OCI-LY3 (cell line): ENCODE measurements at regions not wholly inside any gene's neighbourhood (a gene's known extent, or its start where the extent isn't known, plus 50 kb on each side); places are given as distances from the start of the nearest gene placed in this dataset.

Source experiments
- H2AFZ ChIP-seq: fragments of 200-600, 300-600 bp; shearing (Covaris generic); 2 replicates; pipeline ENCODE4 v1.6.0; 2014; ENCODE audit warnings: antibody characterized with exemption, low read depth, low read length
- H3K27ac ChIP-seq: fragments of 200-600, 300-600 bp; sonication (generic); 2 replicates; pipeline ENCODE4 v1.5.1; 2014; ENCODE audit warnings: mild to moderate bottlenecking, low read length, moderate library complexity, mixed read lengths
- H3K27me3 ChIP-seq: fragments of 200-600, 300-600 bp; sonication (generic); 2 replicates; pipeline ENCODE4 v1.6.1; 2014; ENCODE audit warnings: low read depth, low read length, mixed read lengths
- H3K36me3 ChIP-seq: fragments of 200-600, 300-600 bp; sonication (generic); replicated peaks from 2 replicates; pipeline ENCODE3; 2014; ENCODE audit warnings: low read depth, low read length, mixed read lengths
- H3K4me1 ChIP-seq: fragments of 300-600, 200-600 bp; sonication (generic); 2 replicates; pipeline ENCODE4 v1.6.1; 2014; ENCODE audit warnings: low read length, mixed read lengths
- H3K4me2 ChIP-seq: fragments of 200-600, 300-600 bp; sonication (generic); 2 replicates; pipeline ENCODE4 v1.6.1; 2014; ENCODE audit warnings: low read length, mixed read lengths
- H3K4me3 ChIP-seq: fragments of 300-600, 200-600 bp; sonication (generic); 2 replicates; pipeline ENCODE4 v1.5.1; 2014; ENCODE audit warnings: antibody characterized with exemption, mild to moderate bottlenecking, low read length, moderate library complexity
- H3K79me2 ChIP-seq: fragments of 300-600, 200-600 bp; shearing (Covaris generic); 2 replicates; pipeline ENCODE4 v1.6.1; 2014; ENCODE audit warnings: mild to moderate bottlenecking, low read length, mixed read lengths
- H3K9ac ChIP-seq: fragments of 300-600, 200-600 bp; shearing (Covaris generic); 2 replicates; pipeline ENCODE4 v1.6.0; 2014; ENCODE audit warnings: mild to moderate bottlenecking, low read length, moderate library complexity
- H3K9me3 ChIP-seq: fragments of 200-600, 300-600 bp; shearing (Covaris generic); 2 replicates; pipeline ENCODE4 v1.6.1; 2014; ENCODE audit warnings: low read length, mixed read lengths; ENCODE audit not compliant: insufficient read depth
- H4K20me1 ChIP-seq: fragments of 200-600, 300-600 bp; sonication (generic); 2 replicates; pipeline ENCODE4 v1.6.1; 2016; ENCODE audit warnings: low read length, mixed read lengths; ENCODE audit not compliant: insufficient read depth
- EZH2phosphoT487 ChIP-seq: fragments of 200-600 bp; shearing (Covaris generic); IDR thresholded peaks from 2 replicates; pipeline ENCODE4 v1.6.1; 2018; ENCODE audit warnings: antibody characterized with exemption, mixed run types, low read depth
- TF ChIP-seq, protein P1 (sequence below): fragments of 200-600, 300-600 bp; sonication (generic); IDR thresholded peaks from 2 replicates; pipeline ENCODE4 v1.5.1; 2014; ENCODE audit warnings: antibody characterized with exemption, low read length, low read depth

DNA sequence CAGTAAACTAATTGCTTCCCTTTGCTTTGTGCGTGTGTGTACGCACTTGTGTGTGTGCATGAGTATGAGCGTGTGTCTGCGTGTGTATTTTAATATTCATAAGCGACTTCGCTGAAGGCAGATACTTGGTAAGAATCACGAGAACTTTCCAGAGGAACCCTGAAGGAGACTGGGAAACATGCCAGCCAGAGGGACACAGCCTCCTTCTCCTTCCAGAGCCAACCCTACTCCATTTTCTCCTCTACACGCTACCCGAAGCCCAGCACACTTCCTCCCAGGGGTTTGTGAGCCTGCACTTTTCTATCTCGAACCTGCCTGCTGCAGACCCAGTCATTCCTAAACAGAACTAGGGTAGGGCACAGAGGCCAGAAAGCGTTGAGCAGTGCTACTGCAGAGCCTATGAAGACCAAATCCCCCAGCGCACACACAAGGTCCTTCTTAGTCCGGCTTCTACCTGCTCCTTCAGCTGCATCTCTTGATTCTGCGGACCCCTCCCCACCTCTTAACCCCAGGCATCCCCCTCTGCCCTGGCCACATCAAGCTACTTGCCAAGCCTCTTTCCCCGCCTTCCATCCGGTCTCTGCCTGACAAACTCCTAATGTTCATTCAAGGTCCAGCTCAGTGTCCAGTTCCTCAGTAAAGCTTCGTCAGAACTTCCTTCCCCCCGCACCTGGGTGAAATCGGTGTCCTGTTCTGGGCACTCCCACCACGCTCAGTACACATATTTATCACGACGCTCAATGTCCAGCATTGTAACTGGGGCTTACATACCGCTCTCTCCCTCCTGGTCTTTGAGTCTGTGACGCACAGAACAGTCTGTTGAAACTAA, 191.8 kb downstream of the FAM43A start:
- H3K27ac ChIP-seq = no peak overlapping the region
- H2AFZ ChIP-seq = no peak overlapping the region
- H3K79me2 ChIP-seq = no peaks in the 10 kb centered on the region
- no peak overlapping the region for H3K9ac ChIP-seq
- no peaks in the 10 kb centered on the region for H3K9me3 ChIP-seq
- H3K27me3 ChIP-seq = peaks cover 14% of the 10 kb centered on the region
- H4K20me1 ChIP-seq = no peaks in the 10 kb centered on the region
- no peak for TF ChIP-seq EZH2phosphoT487
- TF ChIP-seq, protein P1, sequence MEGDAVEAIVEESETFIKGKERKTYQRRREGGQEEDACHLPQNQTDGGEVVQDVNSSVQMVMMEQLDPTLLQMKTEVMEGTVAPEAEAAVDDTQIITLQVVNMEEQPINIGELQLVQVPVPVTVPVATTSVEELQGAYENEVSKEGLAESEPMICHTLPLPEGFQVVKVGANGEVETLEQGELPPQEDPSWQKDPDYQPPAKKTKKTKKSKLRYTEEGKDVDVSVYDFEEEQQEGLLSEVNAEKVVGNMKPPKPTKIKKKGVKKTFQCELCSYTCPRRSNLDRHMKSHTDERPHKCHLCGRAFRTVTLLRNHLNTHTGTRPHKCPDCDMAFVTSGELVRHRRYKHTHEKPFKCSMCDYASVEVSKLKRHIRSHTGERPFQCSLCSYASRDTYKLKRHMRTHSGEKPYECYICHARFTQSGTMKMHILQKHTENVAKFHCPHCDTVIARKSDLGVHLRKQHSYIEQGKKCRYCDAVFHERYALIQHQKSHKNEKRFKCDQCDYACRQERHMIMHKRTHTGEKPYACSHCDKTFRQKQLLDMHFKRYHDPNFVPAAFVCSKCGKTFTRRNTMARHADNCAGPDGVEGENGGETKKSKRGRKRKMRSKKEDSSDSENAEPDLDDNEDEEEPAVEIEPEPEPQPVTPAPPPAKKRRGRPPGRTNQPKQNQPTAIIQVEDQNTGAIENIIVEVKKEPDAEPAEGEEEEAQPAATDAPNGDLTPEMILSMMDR = no peak
- H3K4me1 ChIP-seq = peaks cover 5% of the 10 kb centered on the region
- H3K4me3 ChIP-seq = no peak overlapping the region
- no peak overlapping the region for H3K4me2 ChIP-seq
- H3K36me3 ChIP-seq = no peaks in the 10 kb centered on the region

DNA sequence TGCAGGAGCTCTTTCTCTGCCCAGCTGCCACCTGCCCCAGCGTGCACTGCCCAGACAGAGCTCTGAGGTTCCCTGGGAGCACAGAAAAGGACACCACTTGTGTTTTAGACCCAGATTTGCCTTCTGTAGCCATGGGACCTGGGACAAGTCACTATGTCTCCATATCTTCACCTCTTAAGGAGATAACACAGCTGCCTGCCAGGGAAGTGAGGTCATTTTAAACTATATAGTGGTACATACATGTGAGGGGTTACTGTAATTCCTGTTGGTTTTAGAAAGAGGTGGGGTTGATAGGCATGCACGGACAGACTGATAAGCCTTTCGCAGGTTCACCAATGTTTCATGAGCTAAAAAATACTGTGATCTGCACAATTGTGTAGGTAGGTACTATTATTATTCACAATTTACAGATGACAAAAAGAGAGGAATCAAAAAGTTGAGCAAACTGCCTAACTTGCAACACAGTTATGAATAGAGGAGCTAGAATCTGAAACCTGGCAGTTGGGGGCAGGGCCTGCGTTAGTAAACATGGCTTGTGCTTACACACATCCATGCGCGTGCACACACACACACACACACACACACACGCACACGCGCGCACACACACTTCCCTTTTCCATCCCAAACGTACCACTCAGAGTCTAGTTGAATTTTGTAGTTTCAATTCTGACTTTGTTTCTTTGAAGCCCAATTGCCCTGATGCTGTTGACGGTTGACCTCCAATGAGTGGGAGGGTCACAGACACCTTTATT, 193.6 kb downstream of the FAM43A start:
- peaks cover 10% of the 10 kb centered on the region for H3K9me3 ChIP-seq
- no peaks in the 10 kb centered on the region for H4K20me1 ChIP-seq
- H3K4me2 ChIP-seq = no peak overlapping the region
- H2AFZ ChIP-seq = no peak overlapping the region
- peaks cover under 1% of the 10 kb centered on the region; the same call in 1 of the 2 replicates for H3K4me1 ChIP-seq
- H3K79me2 ChIP-seq = no peaks in the 10 kb centered on the region
- peaks cover 17% of the 10 kb centered on the region for H3K27me3 ChIP-seq
- H3K36me3 ChIP-seq = no peaks in the 10 kb centered on the region
- no peak overlapping the region for H3K4me3 ChIP-seq
- no peak overlapping the region for H3K27ac ChIP-seq
- TF ChIP-seq, protein P1 = no peak
- TF ChIP-seq EZH2phosphoT487 = no peak
- H3K9ac ChIP-seq = no peak overlapping the region

DNA sequence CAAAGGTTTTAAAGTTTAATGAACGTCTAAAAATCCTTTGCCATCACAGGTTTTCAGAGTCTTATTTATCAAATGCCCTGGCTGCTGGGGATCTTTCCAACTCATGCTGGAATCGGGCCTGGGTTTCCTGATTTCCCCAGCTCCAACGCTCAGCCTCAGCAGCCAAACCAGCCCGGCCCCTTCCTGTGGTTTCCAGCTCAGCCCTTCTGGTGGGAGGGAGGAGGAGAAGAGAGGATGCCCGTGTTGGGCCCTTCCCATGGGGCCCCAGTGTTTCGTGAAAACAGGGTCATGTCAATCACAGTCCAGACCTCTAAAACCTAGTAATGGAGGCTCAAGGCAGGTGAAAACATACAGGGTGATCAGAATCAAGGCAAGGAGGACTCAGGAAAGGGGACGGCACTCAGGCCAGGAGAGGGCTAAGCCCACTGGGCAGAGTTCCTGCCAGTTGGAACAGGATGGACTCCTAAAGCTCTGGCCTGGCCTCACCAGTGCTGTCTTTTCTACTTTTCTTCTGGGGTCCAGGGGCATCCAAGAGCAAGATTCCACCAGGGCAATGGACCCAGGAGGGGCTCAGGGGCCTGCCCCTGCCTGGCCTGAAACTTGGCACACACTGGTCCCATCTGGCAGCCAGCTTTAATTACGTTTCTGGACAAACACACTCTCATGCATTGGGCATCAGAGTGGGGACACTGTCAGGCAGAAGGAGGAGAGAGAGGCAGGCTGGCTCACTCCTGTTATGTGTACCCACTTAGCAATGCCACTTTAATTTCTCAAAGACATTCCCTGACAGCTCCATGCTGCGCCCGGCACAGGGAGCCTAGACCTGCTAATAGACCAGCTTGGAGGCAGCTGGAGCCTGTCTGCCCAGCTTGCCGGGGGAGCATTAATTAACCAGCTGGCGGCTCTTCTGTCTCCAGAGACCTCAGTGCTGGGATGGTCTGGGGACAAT, 194.6 kb downstream of the FAM43A start:
- no peak for TF ChIP-seq EZH2phosphoT487
- TF ChIP-seq, protein P1 = no peak
- Histone ChIP-seq H3K4me3 (no peak overlapping the region), H2AFZ (no peak overlapping the region), H3K27me3 (peaks cover 17% of the 10 kb centered on the region), H3K36me3 (no peaks in the 10 kb centered on the region), H3K9ac (no peak overlapping the region), H3K4me1 (no peaks in the 10 kb centered on the region), H4K20me1 (no peaks in the 10 kb centered on the region), H3K4me2 (no peak overlapping the region), H3K9me3 (peaks cover 17% of the 10 kb centered on the region), H3K27ac (no peak overlapping the region), H3K79me2 (no peaks in the 10 kb centered on the region)
